ENCODE measurements at regions not wholly inside any gene's neighbourhood (a gene's known extent, or its start where the extent isn't known, plus 50 kb on each side); places are given as distances from the start of the nearest gene placed in this dataset.
A peak's percentile ranks its signal among the peaks of the same experiment; 100 is the strongest.

DNA sequence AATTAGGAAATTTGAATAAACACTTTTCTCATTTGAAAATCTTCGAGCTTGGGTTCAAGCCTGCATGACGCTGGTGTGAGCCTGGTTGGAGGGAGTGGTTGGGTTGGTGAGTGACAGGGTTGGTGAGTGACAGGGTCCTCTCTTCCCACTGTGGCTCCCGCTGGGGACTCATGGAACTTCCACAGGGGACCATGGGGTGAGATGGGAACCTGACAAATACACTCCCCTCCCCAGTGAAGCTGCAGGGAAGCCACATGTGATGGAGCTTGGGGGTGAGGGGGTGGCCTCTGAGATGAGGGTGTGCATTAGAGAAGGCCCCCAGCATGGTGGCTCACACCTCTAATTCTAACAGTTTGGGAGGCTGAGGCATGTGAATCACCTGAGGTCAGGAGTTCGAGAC is 66.8 kb downstream of the RTL6 start:
- H3F3A ChIP-seq (ENCODE audit: insufficient read depth, low read length, poor library complexity, severe bottlenecking) = no peaks in the 10 kb centered on the region
- no peaks in the 10 kb centered on the region for H4K20me1 ChIP-seq (ENCODE audit: insufficient read depth)

DNA sequence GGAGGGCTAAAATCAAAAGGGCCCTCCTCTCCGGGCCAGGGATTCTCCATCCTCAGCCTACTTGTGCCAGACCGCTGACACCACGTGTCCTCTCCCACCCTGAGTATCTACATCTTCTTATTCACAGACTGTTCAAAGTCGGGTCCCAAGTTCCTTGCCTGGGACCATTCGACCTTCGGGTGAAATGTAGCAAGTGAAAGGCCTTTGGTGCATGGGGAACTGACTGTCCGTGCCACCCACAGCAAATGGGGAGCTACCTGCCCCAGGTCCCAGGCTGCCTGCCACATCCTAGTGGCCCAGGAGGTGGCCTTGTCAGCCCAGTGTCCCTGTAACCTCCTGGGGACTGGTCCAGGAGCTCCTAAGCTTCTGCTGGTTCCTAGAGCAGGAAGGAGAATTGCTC is 67.3 kb downstream of the RTL6 start:
- Histone ChIP-seq H3K9ac (ENCODE audit: low read length) (no peak overlapping the region), H2AFZ (ENCODE audit: low read depth, low read length) (no peak overlapping the region), H3K4me3 (ENCODE audit: low read length) (no peak overlapping the region), H3F3A (ENCODE audit: insufficient read depth, low read length, poor library complexity, severe bottlenecking) (no peaks in the 10 kb centered on the region), H3K36me3 (ENCODE audit: insufficient read depth, low read length) (no peaks in the 10 kb centered on the region), H4K20me1 (ENCODE audit: insufficient read depth) (no peaks in the 10 kb centered on the region), H3K9me2 (ENCODE audit: insufficient read depth, low read length) (no peaks in the 10 kb centered on the region), H3K4me2 (ENCODE audit: low read length) (no peak overlapping the region), H3K9me3 (ENCODE audit: low read length) (no peaks in the 10 kb centered on the region), H3K79me2 (replicated peaks; ENCODE audit: insufficient read depth, low read length) (no peaks in the 10 kb centered on the region), H3K27ac (ENCODE audit: low read length) (peak overlapping the region; percentile 86), H3K27me3 (ENCODE audit: insufficient read depth, low read depth, low read length) (no peaks in the 10 kb centered on the region)
- TF ChIP-seq EZH2 (IDR thresholded peaks at IDR 0.05; ENCODE audit: borderline replicate concordance, insufficient read depth, low read length, poor library complexity, severe bottlenecking) (no peak), RAD21 (conservative IDR thresholded peaks at IDR 0.05) (no peak), MXI1 (conservative IDR thresholded peaks at IDR 0.05; ENCODE audit: poor library complexity, severe bottlenecking) (no peak), SMC3 (conservative IDR thresholded peaks at IDR 0.05; ENCODE audit: poor library complexity) (no peak), POLR2AphosphoS5 (IDR thresholded peaks at IDR 0.05) (no peak), EP300 (conservative IDR thresholded peaks at IDR 0.05; ENCODE audit: poor library complexity, severe bottlenecking) (no peak), TAF1 (IDR thresholded peaks at IDR 0.05; ENCODE audit: low read depth) (no peak)
- TF ChIP-seq, protein P1, sequence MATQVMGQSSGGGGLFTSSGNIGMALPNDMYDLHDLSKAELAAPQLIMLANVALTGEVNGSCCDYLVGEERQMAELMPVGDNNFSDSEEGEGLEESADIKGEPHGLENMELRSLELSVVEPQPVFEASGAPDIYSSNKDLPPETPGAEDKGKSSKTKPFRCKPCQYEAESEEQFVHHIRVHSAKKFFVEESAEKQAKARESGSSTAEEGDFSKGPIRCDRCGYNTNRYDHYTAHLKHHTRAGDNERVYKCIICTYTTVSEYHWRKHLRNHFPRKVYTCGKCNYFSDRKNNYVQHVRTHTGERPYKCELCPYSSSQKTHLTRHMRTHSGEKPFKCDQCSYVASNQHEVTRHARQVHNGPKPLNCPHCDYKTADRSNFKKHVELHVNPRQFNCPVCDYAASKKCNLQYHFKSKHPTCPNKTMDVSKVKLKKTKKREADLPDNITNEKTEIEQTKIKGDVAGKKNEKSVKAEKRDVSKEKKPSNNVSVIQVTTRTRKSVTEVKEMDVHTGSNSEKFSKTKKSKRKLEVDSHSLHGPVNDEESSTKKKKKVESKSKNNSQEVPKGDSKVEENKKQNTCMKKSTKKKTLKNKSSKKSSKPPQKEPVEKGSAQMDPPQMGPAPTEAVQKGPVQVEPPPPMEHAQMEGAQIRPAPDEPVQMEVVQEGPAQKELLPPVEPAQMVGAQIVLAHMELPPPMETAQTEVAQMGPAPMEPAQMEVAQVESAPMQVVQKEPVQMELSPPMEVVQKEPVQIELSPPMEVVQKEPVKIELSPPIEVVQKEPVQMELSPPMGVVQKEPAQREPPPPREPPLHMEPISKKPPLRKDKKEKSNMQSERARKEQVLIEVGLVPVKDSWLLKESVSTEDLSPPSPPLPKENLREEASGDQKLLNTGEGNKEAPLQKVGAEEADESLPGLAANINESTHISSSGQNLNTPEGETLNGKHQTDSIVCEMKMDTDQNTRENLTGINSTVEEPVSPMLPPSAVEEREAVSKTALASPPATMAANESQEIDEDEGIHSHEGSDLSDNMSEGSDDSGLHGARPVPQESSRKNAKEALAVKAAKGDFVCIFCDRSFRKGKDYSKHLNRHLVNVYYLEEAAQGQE (IDR thresholded peaks at IDR 0.05; ENCODE audit: borderline replicate concordance) = no peak
- TF ChIP-seq, protein P2, sequence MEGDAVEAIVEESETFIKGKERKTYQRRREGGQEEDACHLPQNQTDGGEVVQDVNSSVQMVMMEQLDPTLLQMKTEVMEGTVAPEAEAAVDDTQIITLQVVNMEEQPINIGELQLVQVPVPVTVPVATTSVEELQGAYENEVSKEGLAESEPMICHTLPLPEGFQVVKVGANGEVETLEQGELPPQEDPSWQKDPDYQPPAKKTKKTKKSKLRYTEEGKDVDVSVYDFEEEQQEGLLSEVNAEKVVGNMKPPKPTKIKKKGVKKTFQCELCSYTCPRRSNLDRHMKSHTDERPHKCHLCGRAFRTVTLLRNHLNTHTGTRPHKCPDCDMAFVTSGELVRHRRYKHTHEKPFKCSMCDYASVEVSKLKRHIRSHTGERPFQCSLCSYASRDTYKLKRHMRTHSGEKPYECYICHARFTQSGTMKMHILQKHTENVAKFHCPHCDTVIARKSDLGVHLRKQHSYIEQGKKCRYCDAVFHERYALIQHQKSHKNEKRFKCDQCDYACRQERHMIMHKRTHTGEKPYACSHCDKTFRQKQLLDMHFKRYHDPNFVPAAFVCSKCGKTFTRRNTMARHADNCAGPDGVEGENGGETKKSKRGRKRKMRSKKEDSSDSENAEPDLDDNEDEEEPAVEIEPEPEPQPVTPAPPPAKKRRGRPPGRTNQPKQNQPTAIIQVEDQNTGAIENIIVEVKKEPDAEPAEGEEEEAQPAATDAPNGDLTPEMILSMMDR (IDR thresholded peaks at IDR 0.05; ENCODE audit: poor library complexity, severe bottlenecking) = no peak

More for the DNA sequence above, 66.8 kb downstream of the RTL6 start:
- Histone ChIP-seq H3K79me2 (replicated peaks; ENCODE audit: insufficient read depth, low read length) (no peaks in the 10 kb centered on the region), H3K27ac (ENCODE audit: low read length) (no peak overlapping the region), H2AFZ (ENCODE audit: low read depth, low read length) (no peak overlapping the region), H3K9me2 (ENCODE audit: insufficient read depth, low read length) (no peaks in the 10 kb centered on the region), H3K4me3 (ENCODE audit: low read length) (no peak overlapping the region), H3K4me2 (ENCODE audit: low read length) (no peak overlapping the region), H3K36me3 (ENCODE audit: insufficient read depth, low read length) (no peaks in the 10 kb centered on the region), H3K9me3 (ENCODE audit: low read length) (no peaks in the 10 kb centered on the region), H3K9ac (ENCODE audit: low read length) (no peak overlapping the region), H3K27me3 (ENCODE audit: insufficient read depth, low read depth, low read length) (no peaks in the 10 kb centered on the region)
- TF ChIP-seq, protein P1 (IDR thresholded peaks at IDR 0.05; ENCODE audit: borderline replicate concordance) = no peak
- TF ChIP-seq MXI1 (conservative IDR thresholded peaks at IDR 0.05; ENCODE audit: poor library complexity, severe bottlenecking) (no peak), TAF1 (IDR thresholded peaks at IDR 0.05; ENCODE audit: low read depth) (no peak), RAD21 (conservative IDR thresholded peaks at IDR 0.05) (no peak), EZH2 (IDR thresholded peaks at IDR 0.05; ENCODE audit: borderline replicate concordance, insufficient read depth, low read length, poor library complexity, severe bottlenecking) (no peak)
